Esophagus muscularis mucosa (tissue), 4 donors: ENCODE measurements at regions not wholly inside any gene's neighbourhood (a gene's known extent, or its start where the extent isn't known, plus 50 kb on each side); places are given as distances from the start of the nearest gene placed in this dataset.
A peak's percentile ranks its signal among the peaks of the same experiment; 100 is the strongest.

Source experiments
- DNase-seq: peaks from one replicate; pipeline ENCODE4 v3.0.0-alpha.2; 2017; ENCODE audit errors: extremely low spot score
- H3K27ac ChIP-seq, 4 donors: fragments of 200-600 bp; sonication (generic); replicated peaks in 1 of 4; 1 replicate in 3 of 4; 2 replicates in 1 of 4; pipeline ENCODE4 v1.5.1; 2016 to 2019; ENCODE audit warnings: mild to moderate bottlenecking in 1 of 4
- H3K27me3 ChIP-seq, 4 donors: fragments of 200-600 bp; sonication (generic); one replicate each; pipeline versions ENCODE4 v1.5.1 to v1.6.0; 2016 to 2019
- H3K36me3 ChIP-seq, 4 donors: fragments of 200-600 bp; sonication (generic); one replicate each; pipeline ENCODE4 v1.5.1; 2016 to 2019
- H3K4me1 ChIP-seq, 4 donors: fragments of 200-600 bp; sonication (generic); one replicate each; pipeline ENCODE4 v1.5.1; 2016 to 2019
- H3K4me3 ChIP-seq, 4 donors: fragments of 200-600 bp; sonication (generic); 1 replicate in 2 of 4; 2 replicates in 2 of 4; pipeline ENCODE4 v1.5.1; 2016 to 2019; ENCODE audit warnings: mild to moderate bottlenecking in 4 of 4, moderate library complexity in 1 of 4
- H3K9me3 ChIP-seq, 4 donors: fragments of 200-600 bp; sonication (generic); 1 replicate in 3 of 4; 2 replicates in 1 of 4; pipeline ENCODE4 v1.5.1; 2016 to 2019
- EP300 ChIP-seq: sonication (generic); formaldehyde crosslinking; IDR thresholded peaks from one replicate; pipeline ENCODE4 v1.6.1; 2017; ENCODE audit warnings: antibody characterized with exemption
- POLR2A ChIP-seq: fragments of 450-650 bp; IDR thresholded peaks from one replicate; pipeline ENCODE4 v1.6.1; 2017; ENCODE audit warnings: antibody characterized with exemption, moderate library complexity, mild to moderate bottlenecking, low read depth
- POLR2AphosphoS5 ChIP-seq, 2 donors: sonication (generic); formaldehyde crosslinking; IDR thresholded peaks; one replicate each; pipeline ENCODE4 v1.6.1; 2017; ENCODE audit warnings: antibody characterized with exemption in 2 of 2
- WGBS: methylation state at CpG from one replicate; pipeline ENCODE4 v1.1.5; 2018; 5-methylcytosine and 5-hydroxymethylcytosine counted together
- intact Hi-C: fragments of 100-400 bp; cut with DNase I; formaldehyde crosslinking; loops from one replicate; pipeline ENCODE4 v1.15.1; 2023
- TF ChIP-seq, protein P1 (sequence below), 3 experiments: fragments of 200-600 bp in 2 of 3; fragments of 450-650 bp in 1 of 3; sonication (generic) in 2 of 3; IDR thresholded peaks; one replicate each; pipeline ENCODE4 v1.5.1; 2017 to 2019; ENCODE audit warnings: antibody characterized with exemption in 3 of 3, mild to moderate bottlenecking in 2 of 3, moderate library complexity in 1 of 3

DNA sequence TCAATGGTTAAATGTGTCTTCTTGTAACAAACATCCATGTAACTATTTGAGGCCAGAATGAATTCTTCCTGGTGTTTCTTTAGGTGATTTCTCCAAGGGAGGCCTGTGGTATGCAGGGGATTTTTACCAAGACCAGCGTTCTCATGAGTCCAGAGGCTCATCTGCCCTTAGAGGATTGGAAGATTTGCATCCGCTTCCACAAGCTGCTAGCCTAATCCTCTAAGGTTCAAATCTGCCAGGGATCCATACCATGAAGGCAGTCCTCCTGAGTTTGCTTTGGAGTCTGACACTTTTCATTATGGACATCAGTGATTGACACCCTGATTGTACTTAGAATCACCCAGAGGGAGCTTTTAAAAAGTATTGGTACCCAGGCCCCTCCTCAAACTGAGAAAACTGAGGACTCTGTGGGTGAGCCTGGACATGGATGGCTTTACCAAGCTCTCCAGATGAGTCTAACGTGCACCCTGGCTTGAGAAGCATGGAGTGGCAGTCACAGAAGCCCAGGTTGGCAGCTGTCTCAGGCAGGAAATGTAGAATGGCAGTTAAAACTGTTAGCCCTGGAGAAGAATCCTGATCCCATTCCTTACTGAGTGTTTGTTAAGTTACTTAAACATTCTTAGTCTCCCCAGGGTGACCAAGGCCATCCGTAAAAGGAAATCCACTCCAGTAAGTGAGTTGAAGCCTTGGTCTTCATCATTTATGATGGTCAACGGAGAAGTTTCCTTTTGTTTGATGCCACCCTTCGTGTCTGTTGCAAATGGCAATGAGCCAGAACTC lies 95.3 kb upstream of the RMDN2 start:
- DNase-seq, result no peak
- no peaks in the 10 kb centered on the region for H3K9me3 ChIP-seq
- no peaks in the 10 kb centered on the region for H3K27me3 ChIP-seq
- H3K27ac ChIP-seq, result peak overlapping the region; percentile 25 to 54 (median 26)
- no peak overlapping the region for H3K4me3 ChIP-seq
- H3K36me3 ChIP-seq, result no peaks in the 10 kb centered on the region
- intact Hi-C loops, result loop anchor here (5.0 kb wide), 3 partner anchors 47 to 433 kb away; partner anchors contain the start of gene CDC42EP3
- 54% methylated on average over 6 of the region's 6 CpGs for WGBS
- H3K4me1 ChIP-seq, result peaks cover 15 to 52% (median 38%) of the 10 kb centered on the region in 4 donors
- TF ChIP-seq, protein P1, sequence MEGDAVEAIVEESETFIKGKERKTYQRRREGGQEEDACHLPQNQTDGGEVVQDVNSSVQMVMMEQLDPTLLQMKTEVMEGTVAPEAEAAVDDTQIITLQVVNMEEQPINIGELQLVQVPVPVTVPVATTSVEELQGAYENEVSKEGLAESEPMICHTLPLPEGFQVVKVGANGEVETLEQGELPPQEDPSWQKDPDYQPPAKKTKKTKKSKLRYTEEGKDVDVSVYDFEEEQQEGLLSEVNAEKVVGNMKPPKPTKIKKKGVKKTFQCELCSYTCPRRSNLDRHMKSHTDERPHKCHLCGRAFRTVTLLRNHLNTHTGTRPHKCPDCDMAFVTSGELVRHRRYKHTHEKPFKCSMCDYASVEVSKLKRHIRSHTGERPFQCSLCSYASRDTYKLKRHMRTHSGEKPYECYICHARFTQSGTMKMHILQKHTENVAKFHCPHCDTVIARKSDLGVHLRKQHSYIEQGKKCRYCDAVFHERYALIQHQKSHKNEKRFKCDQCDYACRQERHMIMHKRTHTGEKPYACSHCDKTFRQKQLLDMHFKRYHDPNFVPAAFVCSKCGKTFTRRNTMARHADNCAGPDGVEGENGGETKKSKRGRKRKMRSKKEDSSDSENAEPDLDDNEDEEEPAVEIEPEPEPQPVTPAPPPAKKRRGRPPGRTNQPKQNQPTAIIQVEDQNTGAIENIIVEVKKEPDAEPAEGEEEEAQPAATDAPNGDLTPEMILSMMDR (IDR thresholded peaks at IDR 0.05), result no peak
- TF ChIP-seq POLR2A (no peak), EP300 (no peak), POLR2AphosphoS5 (IDR thresholded peaks at IDR 0.05) (no peak)

DNA sequence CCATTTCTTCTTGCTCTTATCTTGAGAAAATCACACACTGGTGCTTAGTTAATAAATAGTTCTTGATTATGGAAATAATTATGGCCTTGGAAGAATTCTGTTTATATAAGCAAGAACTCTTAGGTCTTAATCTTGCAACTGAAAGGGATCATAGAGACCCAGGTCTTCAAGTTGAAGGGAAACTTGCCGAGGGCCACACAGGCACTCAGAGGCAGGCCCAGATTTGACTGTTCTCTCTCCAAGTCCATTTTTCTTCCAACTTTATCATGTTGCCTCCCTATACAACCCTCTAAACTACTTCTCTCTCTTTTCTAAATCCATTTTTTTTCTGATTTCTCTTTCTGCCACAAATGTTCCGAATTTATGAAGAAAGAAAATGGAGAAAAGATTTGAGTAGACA lies 94.5 kb upstream of the RMDN2 start:
- intact Hi-C loops, result loop anchor here (5.0 kb wide), 3 partner anchors 47 to 433 kb away; partner anchors contain the start of gene CDC42EP3
- WGBS, result 82% methylated on average over 2 of the region's 2 CpGs
- DNase-seq, result no peak
- Histone ChIP-seq H3K4me3 (no peak overlapping the region), H3K36me3 (no peaks in the 10 kb centered on the region), H3K27ac (peak overlapping the region in 1 of 4 donors; percentile 26), H3K9me3 (no peaks in the 10 kb centered on the region), H3K4me1 (peaks cover 15 to 52% (median 38%) of the 10 kb centered on the region in 4 donors), H3K27me3 (no peaks in the 10 kb centered on the region)
- TF ChIP-seq EP300 (no peak), POLR2AphosphoS5 (IDR thresholded peaks at IDR 0.05) (no peak), POLR2A (no peak)
- TF ChIP-seq, protein P1 (IDR thresholded peaks at IDR 0.05), result no peak

DNA sequence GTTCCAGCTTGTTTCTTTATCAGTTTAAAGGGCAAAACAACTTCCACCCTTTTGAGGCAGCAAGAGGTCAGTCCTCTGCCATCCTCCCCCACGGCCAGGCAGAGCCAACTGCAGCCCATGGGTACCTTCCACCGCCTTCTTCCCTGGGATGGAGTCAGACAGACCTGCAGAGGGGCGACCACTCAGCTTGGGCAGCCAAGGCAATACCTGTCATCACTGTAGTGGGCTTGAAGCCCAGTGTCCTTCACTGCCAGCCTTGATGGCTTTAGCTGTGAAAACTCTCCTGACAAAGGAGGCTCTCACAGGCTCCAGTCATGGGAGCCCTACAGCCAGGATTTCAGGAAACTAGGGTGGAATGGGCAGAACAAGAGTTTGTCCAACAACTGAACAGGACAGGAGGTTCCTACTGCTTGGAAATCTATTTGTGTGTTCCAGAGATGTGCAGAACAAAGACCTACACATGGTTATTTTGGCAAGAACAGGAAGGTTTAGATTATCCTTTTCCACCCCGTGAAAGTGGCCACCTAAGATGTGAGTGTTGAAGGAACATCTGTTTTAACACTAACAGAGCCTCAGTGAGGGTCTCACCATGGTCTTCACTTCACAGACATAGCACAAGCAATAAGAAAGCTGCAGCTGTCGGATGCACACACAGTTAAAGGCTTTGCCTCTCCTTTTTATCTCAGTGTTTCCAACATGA lies 93.9 kb upstream of the RMDN2 start:
- Histone ChIP-seq H3K36me3 (no peaks in the 10 kb centered on the region), H3K27me3 (no peaks in the 10 kb centered on the region), H3K9me3 (no peaks in the 10 kb centered on the region), H3K4me1 (peaks cover 15 to 52% (median 38%) of the 10 kb centered on the region in 4 donors), H3K27ac (peak overlapping the region in 1 of 4 donors; percentile 26), H3K4me3 (no peak overlapping the region)
- no peak for DNase-seq
- 87% methylated on average over 4 of the region's 5 CpGs for WGBS
- TF ChIP-seq POLR2A (no peak), EP300 (no peak), POLR2AphosphoS5 (IDR thresholded peaks at IDR 0.05) (no peak)
- TF ChIP-seq, protein P1 (IDR thresholded peaks at IDR 0.05), result no peak
- intact Hi-C loops, result loop anchor here (5.0 kb wide), 3 partner anchors 46 to 434 kb away; partner anchors contain the start of gene CDC42EP3

DNA sequence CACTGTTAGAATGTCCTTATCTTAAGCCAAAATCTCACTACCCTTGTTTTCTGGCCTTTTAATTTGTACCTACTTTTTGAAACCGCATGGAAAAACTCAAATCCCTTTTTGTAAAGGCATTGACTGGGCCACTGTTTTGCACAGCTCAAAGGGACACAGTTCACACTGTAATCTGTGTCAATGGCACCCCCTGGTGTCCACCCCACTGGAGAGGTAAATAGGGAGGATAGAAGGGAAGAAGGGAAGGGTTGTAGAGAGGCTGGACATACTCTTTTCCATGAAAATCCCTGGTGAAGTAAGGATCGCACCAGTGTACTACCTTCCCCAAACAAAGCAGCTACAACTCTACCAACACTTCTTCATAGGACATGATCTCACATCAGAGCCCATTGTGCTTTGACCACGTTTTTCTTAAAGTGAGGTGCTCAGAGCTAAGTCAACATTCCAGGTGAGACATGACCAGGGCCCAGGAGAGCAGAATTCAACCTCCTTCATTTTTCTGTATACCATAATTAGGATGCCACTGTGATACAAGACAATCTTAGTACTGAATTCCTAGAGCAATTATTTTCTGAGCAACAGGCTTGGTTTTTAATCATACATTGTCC lies 92.4 kb upstream of the RMDN2 start:
- Histone ChIP-seq H3K9me3 (no peaks in the 10 kb centered on the region), H3K27ac (peak overlapping the region in 3 of 4 donors; percentile 20 to 61 (median 48)), H3K4me3 (no peak overlapping the region), H3K36me3 (no peaks in the 10 kb centered on the region), H3K4me1 (peaks cover 6 to 57% (median 39%) of the 10 kb centered on the region in 4 donors), H3K27me3 (no peaks in the 10 kb centered on the region)
- peak; percentile 96 for DNase-seq
- WGBS, result 42% methylated on average over 3 of the region's 3 CpGs
- peak; percentile 13 to 59 for TF ChIP-seq POLR2AphosphoS5 (IDR thresholded peaks at IDR 0.05)
- TF ChIP-seq, protein P1 (IDR thresholded peaks at IDR 0.05), result peak; percentile 82 to 90 (median 84)
- TF ChIP-seq POLR2A, result no peak
- intact Hi-C loops, result loop anchor here (1.0 to 5.0 kb wide), 4 partner anchors 45 to 435 kb away; partner anchors contain the start of gene CDC42EP3
